GM19239 (cell line): ENCODE measurements at regions not wholly inside any gene's neighbourhood (a gene's known extent, or its start where the extent isn't known, plus 50 kb on each side); places are given as distances from the start of the nearest gene placed in this dataset.

Experiments used
- DNase-seq: peaks from one replicate; pipeline ENCODE4 v3.0.0; 2011; ENCODE audit warnings: low spot score; ENCODE audit not compliant: insufficient read length
- FAIRE-seq: peaks from 2 replicates; lab custom pipeline; 2011; peaks lifted over from hg19 to GRCh38; lab: Jason Lieb, UNC

GRCh38 chr3:23086831-23087230 is 116.3 kb upstream of the UBE2E2 start:
- no peak for DNase-seq
- FAIRE-seq, result no peak

DNA sequence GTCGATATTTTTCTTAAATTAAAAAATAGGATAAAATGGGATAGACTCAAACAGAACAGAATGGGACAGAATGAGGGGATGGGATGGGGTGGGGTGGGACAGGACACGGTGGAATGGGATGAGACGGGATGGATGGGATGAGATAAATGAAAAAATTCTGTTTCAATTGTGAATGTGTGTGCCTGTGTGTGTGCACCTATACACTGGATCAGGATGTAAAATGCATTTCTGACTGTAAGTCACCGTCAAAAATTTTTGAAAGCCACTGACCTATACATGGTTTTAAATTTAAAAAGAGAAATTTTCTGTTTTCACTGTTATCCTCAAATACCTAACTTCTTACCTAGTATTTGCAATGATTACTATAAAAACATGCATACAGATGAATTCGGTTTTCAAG is 108.7 kb upstream of the UBE2E2 start:
- FAIRE-seq (no peak), DNase-seq (no peak)

DNA sequence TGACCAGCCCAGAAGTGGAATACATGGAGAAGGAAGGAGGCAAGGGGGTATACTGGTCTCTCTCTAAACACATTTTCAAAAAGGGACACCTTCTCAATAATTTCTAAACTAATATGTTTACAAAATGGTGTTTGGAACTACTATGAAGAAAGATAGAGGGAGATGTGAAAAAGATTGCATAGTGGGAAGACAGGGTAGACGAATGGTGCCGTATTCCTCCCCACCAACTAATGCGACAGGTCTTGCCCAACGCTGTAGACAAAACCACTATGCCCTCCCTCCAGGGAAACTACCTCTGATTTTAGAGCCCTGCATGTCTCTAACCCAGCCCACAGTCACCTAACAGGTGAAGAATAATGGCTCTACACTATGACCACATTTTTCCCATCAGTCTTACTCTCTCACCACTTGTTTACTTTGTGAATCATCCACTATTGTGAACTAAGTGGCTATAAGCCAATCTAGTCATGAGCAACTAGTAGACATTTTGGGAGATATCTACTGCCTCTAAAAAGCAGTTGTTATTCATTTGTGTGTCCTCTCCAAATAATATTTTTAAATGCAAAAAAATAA is 108.2 kb upstream of the UBE2E2 start:
- FAIRE-seq (no peak), DNase-seq (no peak)

- FAIRE-seq, result no peak
- no peak for DNase-seq
Observed at GRCh38 chr3:23096041-23096440, 107.1 kb upstream of the UBE2E2 start.

- DNase-seq, result no peak
- no peak for FAIRE-seq
Observed at GRCh38 chr3:23099021-23099420, 104.1 kb upstream of the UBE2E2 start.

DNA sequence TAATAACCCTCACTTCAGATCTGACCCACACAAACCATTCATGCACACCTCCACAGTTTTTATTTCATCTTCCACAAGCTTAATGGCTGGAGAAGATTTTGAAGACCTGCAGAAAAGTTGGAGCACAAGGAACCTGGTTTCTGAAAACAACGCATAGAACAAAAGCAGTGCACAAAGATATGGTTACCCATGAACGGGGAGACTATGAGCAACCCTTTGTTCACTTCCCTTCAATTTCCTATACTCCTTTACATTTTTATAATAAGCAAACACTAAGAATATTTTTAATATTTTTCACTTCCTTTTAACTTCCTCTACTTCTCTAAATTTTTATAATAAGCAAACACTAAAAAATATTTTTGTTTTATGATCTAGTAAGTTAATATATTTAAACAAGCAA is 103.5 kb upstream of the UBE2E2 start:
- DNase-seq (no peak), FAIRE-seq (no peak)

GRCh38 chr3:23100106-23100505 is 103.0 kb upstream of the UBE2E2 start:
- no peak for FAIRE-seq
- no peak for DNase-seq

GRCh38 chr3:23103764-23104163 is 99.4 kb upstream of the UBE2E2 start:
- DNase-seq, result no peak
- no peak for FAIRE-seq

GRCh38 chr3:23105048-23105447 is 98.1 kb upstream of the UBE2E2 start:
- DNase-seq (no peak), FAIRE-seq (no peak)

DNA sequence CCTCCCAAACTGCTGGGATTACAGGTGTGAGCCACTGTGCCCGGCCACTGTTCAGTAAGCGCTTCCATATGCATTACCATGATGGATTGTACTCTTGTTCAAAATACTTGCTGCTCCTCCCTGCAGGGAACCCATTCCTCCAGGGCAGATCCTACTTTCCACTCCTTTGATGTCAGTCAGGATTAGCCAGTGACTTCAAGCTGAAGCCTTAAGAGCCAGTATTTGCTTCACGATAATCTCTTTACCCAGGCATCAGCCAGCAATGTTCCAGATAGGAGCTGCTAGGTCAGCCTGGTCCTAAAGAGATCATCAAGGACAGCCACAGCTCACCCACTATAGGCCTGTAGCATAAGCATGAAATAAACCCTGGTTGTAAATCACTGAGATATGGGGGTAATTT is 96.5 kb upstream of the UBE2E2 start:
- no peak for FAIRE-seq

GRCh38 chr3:23107221-23107620 is 95.9 kb upstream of the UBE2E2 start:
- no peak for FAIRE-seq

More for the DNA sequence above, 96.5 kb upstream of the UBE2E2 start:
- DNase-seq, result no peak

GRCh38 chr3:23108451-23109057 is 94.6 kb upstream of the UBE2E2 start:
- FAIRE-seq, result no peak
- DNase-seq, result no peak

More at GRCh38 chr3:23107221-23107620, 95.9 kb upstream of the UBE2E2 start:
- no peak for DNase-seq

- no peak for DNase-seq
- no peak for FAIRE-seq
Observed at GRCh38 chr3:23111286-23111685, 91.8 kb upstream of the UBE2E2 start.

DNA sequence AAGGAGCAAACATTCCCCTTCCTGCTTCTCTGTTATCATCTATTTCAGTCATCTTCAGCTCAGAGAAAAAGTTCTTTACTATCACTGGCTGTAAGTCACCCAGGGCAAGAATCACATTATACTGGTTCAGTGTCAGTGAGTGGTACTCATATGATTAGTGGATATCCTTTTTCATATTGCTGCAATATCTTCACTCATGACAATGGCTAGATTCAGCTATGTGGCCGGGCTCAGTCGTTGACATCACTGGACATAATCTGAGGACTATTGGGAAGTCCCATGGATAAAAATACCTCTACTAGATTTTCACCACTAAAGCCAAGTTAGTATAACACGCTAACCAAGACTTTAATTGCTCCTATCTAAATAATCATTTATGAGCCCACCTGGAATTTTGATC is 91.3 kb upstream of the UBE2E2 start:
- DNase-seq, result no peak
- no peak for FAIRE-seq

- DNase-seq (no peak), FAIRE-seq (no peak)
Observed at GRCh38 chr3:23112491-23112890, 90.6 kb upstream of the UBE2E2 start.

GRCh38 chr3:23113455-23114171 is 89.5 kb upstream of the UBE2E2 start:
- FAIRE-seq, result no peak
- no peak for DNase-seq

GRCh38 chr3:23114432-23114831 is 88.7 kb upstream of the UBE2E2 start:
- FAIRE-seq (no peak), DNase-seq (no peak)

GRCh38 chr3:23115171-23115877 is 87.8 kb upstream of the UBE2E2 start:
- peak; percentile 65 for FAIRE-seq
- DNase-seq, result no peak

DNA sequence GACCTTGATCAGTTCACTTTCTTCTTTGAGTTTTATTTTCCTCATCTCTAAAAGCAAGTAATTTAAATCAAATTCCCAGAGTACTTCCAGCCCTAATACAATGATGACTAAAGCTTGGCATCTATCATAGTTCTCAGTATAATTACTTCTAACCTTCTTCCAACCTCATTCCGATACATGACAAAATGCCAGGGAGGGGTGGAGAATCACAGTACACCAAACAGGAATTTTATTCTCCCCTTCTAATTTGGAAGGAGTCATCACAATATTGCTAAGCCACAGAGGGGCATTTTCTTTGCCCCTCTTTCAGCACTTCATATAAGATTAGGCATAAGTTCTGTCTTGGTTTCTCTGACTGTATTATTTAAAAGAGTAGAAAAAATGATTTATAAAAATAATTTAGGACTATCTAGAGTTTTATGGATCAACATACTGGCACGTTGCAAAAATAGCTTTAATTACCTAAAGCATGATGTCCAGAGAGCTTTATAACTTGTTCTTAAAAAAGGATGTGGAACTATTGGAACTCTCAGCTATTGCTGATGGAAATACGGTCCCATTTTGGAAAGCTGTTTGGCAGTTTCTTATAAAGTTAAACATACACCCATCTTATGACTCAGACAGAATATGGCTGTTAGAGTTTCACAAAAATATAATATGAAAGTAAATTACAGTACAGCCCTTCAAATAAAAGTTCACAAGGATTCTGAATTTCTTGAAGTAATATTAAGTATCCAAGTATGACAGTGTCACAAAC is 86.9 kb upstream of the UBE2E2 start:
- DNase-seq (no peak), FAIRE-seq (no peak)

- DNase-seq, result no peak
- FAIRE-seq, result no peak
Observed at GRCh38 chr3:23117856-23118255, 85.3 kb upstream of the UBE2E2 start.
